HG02798 (cell line): ENCODE measurements at regions not wholly inside any gene's neighbourhood (a gene's known extent, or its start where the extent isn't known, plus 50 kb on each side); places are given as distances from the start of the nearest gene placed in this dataset.
"Not testable (repeated sequence)": the region's sequence is repeated elsewhere in the genome, so short reads cannot be mapped to it uniquely, and the experiment has no call there.

Experiments used
- ATAC-seq: cut with Tn5 transposase; IDR thresholded peaks from one replicate; pipeline ENCODE4 v1.9.1; 2021; ENCODE audit warnings: mild to moderate bottlenecking; ENCODE audit not compliant: unreplicated experiment, poor library complexity

- no peak for ATAC-seq
Observed at GRCh38 chr15:81940467-81941451, 105.1 kb downstream of the MEX3B start.

- no peak for ATAC-seq
Observed at GRCh38 chr15:81939604-81940440, 106.0 kb downstream of the MEX3B start.

GRCh38 chr15:81937189-81937588 lies 108.6 kb downstream of the MEX3B start:
- ATAC-seq: no peak

GRCh38 chr15:81930582-81931369 lies 115.0 kb downstream of the MEX3B start:
- ATAC-seq: no peak

- ATAC-seq: no peak
Observed at GRCh38 chr15:81929557-81929956, 116.3 kb downstream of the MEX3B start.

GRCh38 chr15:81926981-81927380 lies 118.8 kb downstream of the MEX3B start:
- no peak for ATAC-seq

GRCh38 chr15:81924729-81925128 lies 121.1 kb downstream of the MEX3B start:
- no peak for ATAC-seq

- ATAC-seq: no peak
Observed at GRCh38 chr15:81923561-81924350, 122.1 kb downstream of the MEX3B start.

- ATAC-seq: no peak
Observed at GRCh38 chr15:81922143-81922542, 123.7 kb downstream of the MEX3B start.

- ATAC-seq: no peak
Observed at GRCh38 chr15:81921163-81921562, 124.7 kb downstream of the MEX3B start.

- not testable (repeated sequence) for ATAC-seq
Observed at GRCh38 chr15:81918767-81919166, 127.1 kb downstream of the MEX3B start.

GRCh38 chr15:81916451-81916850 lies 129.4 kb downstream of the MEX3B start:
- no peak for ATAC-seq

- ATAC-seq: no peak
Observed at GRCh38 chr15:81915990-81916389, 129.8 kb downstream of the MEX3B start.

- no peak for ATAC-seq
Observed at GRCh38 chr15:81914734-81915256, 131.0 kb downstream of the MEX3B start.

- ATAC-seq: no peak
Observed at GRCh38 chr15:81914333-81914732, 131.5 kb downstream of the MEX3B start.

- ATAC-seq: no peak
Observed at GRCh38 chr15:81911022-81911971, 134.5 kb downstream of the MEX3B start.

- ATAC-seq: no peak
Observed at GRCh38 chr15:81910355-81911021, 135.3 kb downstream of the MEX3B start.

- ATAC-seq: no peak
Observed at GRCh38 chr15:81909011-81909358, 136.8 kb downstream of the MEX3B start.
